NCI-H774 (cell line): ENCODE measurements at regions not wholly inside any gene's neighbourhood (a gene's known extent, or its start where the extent isn't known, plus 50 kb on each side); places are given as distances from the start of the nearest gene placed in this dataset.
"Not testable (repeated sequence)": the region's sequence is repeated elsewhere in the genome, so short reads cannot be mapped to it uniquely, and the experiment has no call there.

Source experiments
- DNase-seq: peaks from one replicate; lab custom pipeline; 2025; lab: John Stamatoyannopoulos, UW

DNA sequence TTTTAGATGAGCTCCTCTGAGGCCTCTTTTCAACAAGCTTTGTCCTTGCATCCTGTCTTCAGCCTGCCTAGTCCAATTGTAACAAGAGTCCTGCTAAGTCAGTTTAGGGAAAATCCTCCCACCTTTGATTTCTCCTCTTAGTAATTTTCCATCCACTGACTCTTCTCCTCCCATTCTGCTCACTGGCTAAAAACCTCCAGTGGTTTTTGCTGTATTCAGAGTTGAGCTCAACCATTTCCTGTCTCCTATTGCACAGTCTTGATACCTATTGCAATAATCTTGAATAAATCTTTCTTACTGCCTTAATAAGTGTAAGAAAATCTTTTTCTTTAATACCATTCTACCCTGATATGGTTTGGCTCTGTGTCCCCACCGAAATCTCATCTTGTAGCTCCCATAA is 117.8 kb upstream of the ENPP6 start:
- DNase-seq = no peak

DNA sequence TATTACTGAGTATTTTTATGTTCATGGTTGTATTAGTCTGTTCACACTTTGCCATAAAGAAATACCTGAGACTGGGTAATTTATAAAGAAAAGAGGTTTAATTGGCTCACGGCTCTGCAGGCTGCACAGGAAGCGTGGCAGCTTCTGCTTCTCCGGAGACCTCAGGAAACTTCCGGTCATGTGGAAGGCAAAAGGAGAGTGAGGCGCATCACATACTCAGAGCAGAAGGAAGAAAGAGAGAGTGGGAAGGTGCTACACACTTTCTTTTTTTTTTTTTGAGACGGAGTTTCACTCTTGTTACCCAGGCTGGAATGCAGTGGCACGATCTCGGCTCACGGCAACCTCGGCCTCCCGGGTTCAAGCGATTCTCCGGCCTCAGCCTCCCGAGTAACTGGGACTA is 115.8 kb upstream of the ENPP6 start:
- DNase-seq = not testable (repeated sequence)

DNA sequence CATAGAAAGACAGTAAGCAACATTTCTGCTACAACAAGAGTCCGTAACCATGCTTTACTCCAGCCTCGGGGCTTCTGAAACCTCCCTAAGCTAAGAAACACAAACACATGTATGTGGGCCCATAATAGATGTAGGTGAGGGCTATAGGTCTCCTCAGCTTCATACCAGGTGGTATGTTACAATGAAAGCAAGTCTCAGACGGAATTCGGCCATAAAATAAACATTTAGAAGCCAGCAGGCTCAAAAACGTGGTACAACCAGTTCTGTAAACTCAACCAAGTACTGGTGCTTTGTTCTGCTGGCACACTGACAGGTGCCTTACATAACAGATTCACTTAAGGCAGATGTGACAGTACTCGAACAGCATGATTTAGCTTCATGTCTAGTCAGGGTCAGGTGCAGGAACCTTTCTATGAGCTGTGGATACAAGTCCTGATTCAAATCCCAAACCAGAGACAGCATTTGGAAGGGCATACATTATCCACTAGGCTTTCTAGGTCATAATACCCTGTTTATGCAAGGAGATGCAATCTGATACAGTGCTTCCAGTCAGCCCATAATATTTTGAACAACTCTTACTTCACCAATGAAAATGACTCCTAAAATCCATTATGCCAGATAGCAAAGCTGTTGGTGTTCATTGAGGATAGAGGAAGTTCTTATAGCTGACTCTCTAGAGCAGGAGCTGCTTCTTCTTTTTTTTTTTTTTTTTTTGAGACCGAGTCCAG is 113.8 kb upstream of the ENPP6 start:
- peak; percentile 37 for DNase-seq

DNA sequence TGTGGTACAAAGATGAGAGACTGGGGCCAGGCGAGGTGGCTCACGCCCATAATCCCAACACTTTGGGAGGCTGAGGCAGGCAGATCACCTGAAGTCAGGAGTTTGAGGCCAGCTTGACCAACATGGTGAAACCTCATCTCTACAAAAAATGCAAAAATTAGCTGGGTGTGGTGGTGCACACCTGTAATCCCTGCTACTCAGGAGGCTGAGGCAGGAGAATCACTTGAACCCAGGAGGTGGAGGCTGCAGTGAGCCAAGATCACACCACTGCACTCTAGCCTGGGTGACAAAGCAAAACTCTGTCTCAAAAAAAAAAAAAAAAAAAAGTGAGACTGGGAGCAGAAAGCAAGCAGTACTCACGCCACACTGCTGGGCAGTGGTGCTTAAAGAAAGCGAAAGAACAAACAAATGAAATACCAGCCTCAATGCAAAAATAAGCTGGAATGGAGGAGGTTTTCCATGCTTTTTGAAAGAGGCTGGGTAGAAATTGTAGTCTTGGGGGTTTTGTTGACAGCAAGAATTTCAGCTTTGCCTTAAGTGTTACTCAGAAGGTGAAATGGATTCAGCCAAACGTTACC is 112.9 kb upstream of the ENPP6 start:
- DNase-seq = not testable (repeated sequence)

DNA sequence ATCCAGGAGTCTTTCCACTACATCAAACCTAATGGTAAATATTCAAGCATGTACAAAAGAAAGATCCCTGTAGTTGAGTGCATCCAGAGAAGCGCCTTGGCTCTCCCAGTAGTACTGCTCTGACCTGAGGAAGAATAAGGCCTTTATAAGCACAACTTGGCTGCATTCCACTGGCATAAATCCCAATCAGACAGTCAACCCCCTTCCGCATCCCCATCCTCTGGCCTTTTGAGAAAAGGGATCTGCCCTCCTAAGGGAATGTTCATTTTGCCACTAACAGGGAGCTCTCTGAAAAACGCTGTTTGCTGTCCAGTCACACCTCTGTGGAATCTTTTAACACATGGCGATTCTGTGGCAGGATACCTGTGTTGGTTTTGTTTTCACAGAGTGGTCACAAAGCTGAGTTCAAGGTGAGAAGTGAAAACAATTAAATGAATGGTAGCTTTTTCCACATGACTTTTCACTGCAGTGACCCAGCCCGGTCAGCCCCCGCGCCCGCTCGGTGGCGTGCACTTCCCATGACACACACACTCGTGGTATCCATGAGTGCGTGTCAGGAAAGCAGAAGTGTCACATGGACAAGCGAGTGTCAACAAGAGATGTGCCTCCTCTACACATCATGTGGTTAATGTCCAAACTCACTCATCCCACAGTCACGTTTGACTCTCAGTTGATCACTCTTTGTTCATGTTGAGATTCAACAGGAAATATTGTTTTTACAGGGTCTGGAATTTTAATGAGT is 112.2 kb upstream of the ENPP6 start:
- no peak for DNase-seq

DNA sequence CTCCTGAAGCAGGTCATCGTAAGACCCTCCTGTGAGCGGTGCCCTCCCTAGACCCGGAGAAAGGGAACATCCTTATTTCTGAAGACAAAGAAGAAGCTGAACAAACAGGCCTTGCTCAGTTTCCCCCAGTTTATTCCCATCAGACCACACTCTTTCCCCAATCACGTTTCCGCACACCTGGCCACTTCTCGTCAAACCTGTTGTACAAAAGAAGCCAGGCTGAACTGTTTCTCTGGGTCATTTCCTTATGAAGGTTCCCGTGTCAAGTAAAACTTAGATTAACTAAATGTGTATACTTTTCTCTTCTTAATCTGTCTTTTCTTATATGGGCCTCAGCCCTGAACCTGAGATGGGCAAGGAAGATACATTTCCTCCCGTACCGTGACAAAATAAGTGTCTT is 111.6 kb upstream of the ENPP6 start:
- no peak for DNase-seq

DNA sequence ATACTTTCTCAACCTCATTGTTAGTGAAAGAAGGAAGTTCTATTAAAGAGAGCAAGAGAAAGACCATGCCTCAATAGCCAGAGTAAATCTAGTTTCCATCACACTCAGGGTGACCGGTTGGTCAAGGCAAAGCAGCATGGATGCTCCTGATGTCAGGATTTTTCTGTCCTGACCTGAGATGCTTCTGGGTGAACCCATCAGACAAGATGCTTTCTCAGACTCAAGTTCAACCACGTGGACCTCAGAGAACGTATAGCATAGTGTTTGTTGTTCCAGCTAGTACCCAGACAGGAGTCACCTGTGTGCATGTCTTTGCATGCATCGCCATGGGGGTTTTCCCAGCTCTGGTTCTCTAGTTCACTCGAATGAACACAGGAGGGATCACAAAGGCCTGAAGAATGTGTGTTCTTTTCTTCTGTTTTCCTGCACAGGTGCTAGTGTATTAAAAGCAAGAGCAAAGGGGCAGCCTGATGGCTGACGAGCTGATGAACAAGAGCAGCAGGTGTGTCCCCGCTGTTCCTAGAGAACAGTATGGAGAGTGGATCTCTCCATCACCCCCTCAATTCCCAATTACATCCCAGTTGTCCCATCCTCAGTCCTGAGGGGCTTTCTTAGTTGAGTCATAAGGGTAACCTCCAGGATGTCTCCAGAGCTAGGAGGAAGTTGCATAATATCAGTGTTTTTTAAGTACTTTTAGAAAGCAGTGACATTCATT is 110.5 kb upstream of the ENPP6 start:
- no peak for DNase-seq

DNA sequence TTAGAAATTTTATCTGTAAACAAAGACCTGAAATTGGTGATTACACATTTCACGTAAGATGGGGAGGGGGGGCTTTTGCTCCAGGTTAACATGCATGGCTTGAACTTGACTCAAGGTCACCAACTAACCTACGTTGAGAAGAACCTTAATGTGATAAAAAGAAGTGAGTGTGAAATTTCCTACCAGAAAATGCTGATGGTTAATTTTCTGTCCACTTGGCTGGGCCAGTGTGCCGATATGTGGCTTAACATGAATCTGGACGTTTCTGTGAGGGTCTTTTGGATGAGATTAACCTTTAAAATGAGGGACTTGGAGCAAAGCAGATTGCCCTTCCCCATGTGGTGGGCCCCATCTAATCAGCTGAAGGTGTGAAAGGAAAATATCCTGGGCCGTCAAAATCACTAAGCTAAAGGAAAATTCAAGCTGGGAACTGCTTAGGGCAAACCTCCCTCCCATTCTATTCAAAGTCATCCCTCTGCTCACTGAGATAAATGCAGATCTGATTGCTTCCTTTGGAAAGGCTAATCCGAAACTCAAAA is 107.3 kb upstream of the ENPP6 start:
- no peak for DNase-seq

DNA sequence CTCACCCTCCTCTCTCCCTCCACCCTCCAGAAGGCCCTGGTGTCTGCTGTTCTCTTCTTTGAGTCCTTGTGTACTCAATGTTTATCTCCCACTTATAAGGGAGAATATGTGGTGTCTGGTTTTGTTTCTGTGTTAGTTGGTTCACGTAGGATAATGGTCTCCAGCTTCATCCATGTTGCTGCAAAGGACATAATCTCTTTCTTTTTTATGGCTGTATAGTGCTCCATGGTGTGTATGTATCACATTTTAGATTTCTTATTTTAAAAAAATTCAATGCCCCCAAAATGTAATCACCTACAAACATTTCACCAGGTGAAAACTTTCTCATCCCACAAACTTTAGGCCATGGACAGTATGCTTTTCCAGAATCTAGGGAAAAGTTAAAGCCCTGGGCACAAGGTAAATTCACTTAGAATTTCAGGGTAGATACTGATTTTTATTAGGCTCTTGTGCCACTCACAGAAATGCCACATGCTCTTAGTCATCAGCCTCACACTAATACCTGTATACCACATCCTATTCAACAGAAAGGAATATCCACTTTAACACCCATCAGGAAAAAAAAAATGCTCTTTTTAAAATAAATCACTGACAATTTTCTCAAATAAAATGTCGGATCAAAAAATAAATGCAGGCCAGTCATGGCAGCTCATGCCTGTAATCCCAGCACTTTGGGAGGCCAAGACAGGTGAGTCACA is 104.8 kb upstream of the ENPP6 start:
- DNase-seq = no peak

DNA sequence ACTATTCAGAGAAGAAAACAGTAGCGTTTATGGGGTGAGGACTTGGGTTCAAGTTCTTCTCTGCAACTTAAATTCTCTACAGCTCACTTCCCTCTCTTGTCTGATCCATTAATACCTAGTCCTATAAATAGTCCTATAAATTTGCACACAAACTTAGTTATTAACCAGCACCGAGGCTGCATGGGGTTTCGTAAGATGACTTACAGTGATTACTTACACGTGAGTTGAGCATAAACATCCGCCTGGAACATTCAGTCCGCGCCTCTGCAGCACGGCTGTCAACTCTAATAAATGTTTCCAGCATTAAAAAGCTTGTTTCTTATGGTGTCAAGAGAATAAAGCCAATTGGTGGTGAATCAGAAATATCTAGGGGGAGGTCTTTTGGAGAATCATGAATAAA is 103.0 kb upstream of the ENPP6 start:
- no peak for DNase-seq

DNA sequence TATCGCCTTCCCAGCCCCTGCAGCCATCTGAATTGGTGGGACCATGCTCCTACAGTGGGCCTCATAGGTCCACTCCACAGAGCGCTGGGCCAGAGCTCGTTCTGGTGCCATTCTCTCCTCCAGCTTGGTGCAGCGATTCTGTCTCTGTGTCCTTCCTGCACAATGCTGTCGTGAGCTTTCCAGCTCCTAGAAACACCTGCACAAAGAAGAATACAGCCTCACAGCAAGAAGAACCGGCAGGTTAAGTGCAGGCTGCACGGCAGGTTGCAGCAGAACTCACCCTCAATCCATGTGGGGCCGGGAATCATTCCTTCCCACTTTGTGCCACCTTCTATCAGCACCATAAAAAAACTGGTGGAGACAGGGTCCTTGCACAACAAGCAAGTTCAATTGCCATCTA is 101.2 kb upstream of the ENPP6 start:
- DNase-seq = no peak

DNA sequence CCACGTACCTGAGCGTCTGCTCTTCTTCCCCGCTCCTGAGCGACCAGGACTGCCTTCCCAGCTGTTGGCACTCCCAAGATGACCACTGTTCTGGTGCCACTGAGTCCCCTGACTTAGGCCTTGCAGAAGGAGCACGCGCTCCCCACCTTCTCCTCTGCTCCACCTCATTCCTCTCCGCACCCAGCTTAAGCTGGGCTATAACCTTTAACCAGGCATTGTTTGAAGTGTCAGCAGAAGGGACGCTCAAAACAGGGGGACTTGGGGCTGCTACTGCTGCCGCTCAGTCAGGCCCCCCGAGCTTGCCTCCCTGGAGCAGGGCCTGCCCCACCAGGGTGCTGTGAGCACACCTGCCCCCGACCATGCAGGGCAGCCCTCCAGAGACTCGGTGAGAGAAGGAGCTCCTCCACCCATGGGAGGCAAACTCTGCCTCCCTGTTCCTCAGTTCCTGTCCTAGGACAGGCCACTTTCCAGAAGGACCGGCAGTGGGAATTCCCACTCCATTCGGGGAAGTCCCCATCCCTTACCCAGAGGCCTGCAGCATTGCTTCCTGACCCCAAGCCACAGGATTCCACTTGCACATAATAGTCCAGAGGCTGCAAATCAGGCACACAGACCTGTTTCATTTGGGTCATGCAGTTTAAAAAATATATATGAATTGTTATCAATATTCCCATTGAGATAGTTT is 99.7 kb upstream of the ENPP6 start:
- DNase-seq = no peak

DNA sequence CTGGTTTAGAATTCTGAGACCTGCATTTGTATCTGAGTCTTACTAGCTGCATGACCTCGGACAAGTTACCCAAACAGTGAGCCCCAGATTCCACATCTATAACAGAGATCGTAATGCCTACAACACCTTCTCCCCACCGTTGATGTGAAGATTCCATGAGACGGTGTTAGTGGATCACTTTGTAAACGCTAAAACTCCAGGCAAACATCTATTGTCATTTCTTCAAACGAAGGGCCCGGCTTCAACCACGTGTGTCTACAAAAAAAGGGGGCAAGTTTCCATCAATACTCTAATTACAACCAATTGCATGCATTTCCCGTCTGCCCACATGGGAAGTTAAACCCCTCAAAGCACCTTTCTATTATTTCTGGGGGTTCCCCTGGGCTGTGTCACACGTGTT is 99.1 kb upstream of the ENPP6 start:
- DNase-seq = no peak

DNA sequence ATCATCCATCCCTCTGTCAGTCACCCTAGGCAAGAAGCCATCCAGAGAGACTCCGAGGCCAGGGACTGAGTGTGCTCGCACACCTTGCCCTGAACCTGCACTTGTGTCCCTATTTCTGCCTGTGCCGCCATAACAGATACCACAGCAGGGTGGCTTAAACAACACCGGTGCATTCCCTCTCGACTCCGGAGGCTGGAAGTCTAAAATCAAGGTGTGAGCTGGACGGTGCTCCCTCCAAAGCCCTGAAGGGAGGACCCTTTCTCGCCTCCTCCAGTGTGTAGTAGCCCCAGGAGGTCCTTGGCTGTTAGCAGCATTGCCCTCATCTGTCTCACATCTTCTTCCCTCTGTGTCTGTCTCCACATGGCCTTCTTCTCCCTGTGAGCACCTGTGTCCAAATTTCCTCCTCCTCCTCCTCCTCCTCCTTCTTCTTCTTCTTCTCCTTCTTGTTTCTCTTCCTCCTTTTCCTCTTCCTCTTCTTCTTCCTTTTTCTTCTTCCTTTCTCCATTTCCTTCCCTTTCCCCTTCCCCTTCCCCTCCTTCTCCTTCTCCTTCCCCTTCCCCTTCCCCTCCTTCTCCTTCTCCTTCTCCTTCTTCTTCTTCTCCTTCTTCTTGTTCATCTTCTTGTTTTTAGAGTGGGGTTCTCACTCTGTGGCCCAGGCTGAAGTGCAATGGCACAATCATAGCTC is 98.1 kb upstream of the ENPP6 start:
- no peak for DNase-seq

DNA sequence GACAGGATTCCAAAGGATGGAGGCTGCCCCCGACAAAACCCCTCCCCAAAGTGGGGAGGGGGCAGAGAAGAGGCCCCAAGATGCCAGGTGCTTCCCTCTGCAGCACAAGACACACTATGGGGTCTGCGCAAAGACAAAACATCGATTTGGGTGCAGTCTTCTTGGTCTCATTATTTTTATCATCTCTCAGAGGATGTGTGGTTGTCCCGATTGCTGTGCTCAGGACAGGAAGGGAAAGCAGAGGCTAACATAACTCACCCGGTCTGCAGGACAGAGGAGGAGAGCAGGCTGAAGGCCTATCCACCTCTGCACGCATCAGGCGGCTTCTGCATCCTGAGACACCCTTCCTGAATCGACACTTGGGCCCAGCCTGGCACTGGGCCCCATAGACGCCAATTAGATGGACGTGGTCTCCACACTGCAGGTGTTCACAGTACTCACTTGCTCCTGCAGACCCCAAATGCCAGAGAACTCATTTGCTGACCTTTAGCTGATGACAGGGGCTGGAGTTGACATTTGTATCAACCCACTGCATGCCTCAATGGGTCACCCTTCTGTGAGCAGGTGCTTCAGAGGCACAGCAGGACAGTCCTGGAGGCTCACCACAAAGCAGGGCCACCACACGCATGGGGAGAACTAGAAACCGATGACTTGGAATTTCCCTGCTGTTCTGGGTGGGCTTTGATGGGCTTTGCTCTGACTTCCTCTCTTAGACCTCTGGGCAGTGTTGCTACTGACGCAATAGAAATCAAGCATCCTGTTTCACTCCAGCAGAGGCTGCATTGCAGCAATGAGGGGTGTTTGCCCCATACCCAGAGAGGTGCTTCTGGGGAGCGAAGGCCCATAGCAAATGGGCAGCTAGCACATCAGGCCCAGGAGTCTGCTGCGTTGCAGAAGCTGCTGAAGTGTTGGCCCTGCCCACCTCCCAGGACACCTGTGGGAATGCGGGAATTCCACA is 96.3 kb upstream of the ENPP6 start:
- DNase-seq = no peak

DNA sequence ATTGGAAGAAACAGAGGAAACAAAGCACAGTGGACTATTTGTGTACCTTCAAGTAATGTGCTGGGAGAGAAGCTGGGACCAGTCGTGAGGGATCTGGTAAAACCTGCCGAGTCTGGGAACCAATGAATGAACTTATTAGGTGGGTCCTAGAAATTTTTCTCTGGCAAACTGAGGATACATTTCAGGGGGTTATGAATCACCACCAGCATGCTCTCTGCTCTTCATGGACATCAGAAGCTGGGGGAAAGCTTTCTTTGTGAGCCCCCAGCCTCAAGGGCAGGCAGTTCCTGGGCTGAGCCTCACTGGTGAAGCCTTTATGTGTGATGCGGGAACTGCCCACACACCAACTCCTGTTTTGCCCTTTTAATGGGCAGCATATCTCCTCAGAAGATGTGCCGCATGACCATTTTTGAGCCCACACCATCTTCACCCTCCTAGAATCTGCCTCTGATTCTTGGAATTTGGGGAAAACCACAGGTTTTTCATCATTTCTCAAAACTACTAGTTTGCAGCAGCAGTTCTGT is 95.4 kb upstream of the ENPP6 start:
- DNase-seq = no peak

DNA sequence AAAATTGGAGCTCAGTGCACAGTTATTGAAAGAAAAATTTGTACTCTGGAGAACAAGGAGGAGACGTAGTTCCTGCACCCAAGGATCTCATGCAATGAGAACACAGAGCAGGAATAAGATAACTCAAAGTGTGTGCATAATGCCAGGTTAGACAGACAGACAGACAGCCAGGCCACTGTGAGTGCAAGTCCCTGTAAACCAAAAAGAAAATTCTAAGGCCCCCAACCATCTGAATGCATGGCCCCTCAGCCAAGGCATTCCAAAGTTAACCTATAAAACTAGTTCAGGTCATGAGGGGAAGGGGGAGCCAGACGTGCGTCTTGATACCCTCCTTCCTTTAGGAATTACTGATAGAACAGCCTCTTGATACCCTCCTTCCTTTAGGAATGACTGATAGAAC is 94.5 kb upstream of the ENPP6 start:
- no peak for DNase-seq

DNA sequence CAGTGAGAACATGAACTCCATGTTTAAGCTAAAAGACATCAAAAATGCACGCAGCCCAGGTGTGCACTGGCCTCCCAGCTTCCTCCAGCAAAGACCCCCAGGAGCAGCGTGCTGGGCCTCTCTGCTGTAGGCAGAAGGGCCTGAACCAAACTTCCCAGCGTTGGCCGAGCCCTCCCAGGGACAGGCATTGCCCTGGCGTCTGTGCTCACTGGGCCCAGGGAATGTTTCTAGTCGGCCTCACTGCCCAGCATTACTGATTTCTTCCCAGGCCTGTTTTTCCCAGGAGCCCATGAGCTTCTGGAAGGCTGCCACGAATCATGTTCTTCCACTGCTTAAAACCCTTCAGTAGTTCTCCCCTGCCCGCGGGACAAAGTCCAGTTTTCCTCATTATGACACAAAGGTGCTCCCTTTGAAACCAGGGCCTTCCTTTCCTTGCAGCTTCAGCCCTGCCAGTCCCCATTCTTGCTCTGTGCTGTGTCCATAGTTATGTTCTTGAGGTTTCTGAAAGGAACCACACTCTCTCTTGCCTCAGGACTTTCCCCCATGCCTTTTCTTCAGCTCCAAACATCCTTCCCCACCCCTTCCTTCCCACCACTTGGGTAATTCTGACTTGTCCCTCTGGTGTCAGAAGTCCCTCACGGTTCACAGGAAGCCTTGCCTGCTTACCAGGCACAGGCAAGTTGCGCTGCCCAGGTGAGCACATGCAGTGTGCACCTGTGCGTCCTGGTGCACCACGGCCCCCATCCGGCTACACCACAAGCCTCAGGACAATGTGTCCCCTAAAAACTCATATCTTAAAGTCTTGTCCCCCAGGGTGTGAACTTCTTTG is 93.4 kb upstream of the ENPP6 start:
- DNase-seq = no peak
